A673 (cell line): ENCODE measurements at regions not wholly inside any gene's neighbourhood (a gene's known extent, or its start where the extent isn't known, plus 50 kb on each side); places are given as distances from the start of the nearest gene placed in this dataset.

Experiments used
- EZH2 ChIP-seq: fragments of 200-600 bp; sonication (generic); IDR thresholded peaks from 2 replicates; pipeline ENCODE4 v1.6.1; 2017; ENCODE audit warnings: borderline replicate concordance, low read depth, mild to moderate bottlenecking, mixed read lengths, antibody characterized with exemption, low read length; ENCODE audit not compliant: poor library complexity, severe bottlenecking
- TF ChIP-seq, protein P1 (sequence below): fragments of 300-800, 200-600 bp; sonication (generic); conservative IDR thresholded peaks from 2 replicates; pipeline ENCODE4 v1.5.1; 2017; ENCODE audit warnings: low read depth, mild to moderate bottlenecking, antibody characterized with exemption, low read length, moderate library complexity, mixed read lengths

DNA sequence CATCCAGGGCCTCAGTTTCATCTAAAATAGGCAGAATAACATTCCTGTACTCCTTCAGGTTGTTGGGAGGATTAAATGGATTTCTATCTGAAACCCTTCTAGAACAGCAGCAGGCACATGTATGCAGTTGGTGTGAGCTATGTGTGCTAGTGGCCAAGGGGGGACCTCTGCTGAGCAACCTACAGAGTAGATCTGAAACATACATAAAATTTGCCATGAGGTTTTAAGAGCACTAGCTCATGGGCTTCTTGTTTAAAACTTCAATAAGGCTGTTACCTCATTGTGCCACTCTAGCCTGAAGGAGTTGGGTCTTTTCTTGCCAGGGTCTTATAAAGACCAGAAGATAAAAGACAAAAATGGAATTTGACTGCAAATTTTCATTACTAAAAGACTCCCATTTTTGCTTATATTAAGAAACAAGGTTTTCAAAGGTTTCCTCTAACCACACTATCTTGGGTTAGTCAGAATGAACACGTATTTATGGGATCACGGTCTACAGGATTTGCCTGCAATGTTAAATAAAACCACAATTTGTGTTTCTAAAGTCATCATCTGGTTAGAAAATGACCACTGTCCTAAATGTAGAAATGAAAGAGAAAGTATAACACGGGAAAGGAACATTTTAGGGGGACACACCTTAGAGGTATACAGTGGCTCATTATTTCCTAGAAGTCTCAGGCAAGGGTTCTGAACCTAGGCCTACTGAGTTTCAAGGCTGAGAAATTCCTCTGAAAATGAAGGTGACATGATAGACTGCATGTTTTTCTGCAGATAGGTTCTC, 144.9 kb upstream of the OLIG3 start:
- TF ChIP-seq, protein P1, sequence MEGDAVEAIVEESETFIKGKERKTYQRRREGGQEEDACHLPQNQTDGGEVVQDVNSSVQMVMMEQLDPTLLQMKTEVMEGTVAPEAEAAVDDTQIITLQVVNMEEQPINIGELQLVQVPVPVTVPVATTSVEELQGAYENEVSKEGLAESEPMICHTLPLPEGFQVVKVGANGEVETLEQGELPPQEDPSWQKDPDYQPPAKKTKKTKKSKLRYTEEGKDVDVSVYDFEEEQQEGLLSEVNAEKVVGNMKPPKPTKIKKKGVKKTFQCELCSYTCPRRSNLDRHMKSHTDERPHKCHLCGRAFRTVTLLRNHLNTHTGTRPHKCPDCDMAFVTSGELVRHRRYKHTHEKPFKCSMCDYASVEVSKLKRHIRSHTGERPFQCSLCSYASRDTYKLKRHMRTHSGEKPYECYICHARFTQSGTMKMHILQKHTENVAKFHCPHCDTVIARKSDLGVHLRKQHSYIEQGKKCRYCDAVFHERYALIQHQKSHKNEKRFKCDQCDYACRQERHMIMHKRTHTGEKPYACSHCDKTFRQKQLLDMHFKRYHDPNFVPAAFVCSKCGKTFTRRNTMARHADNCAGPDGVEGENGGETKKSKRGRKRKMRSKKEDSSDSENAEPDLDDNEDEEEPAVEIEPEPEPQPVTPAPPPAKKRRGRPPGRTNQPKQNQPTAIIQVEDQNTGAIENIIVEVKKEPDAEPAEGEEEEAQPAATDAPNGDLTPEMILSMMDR: no peak
- TF ChIP-seq EZH2: no peak
